ENCODE measurements at regions not wholly inside any gene's neighbourhood (a gene's known extent, or its start where the extent isn't known, plus 50 kb on each side); places are given as distances from the start of the nearest gene placed in this dataset.

- TF ChIP-seq CTCF (IDR thresholded peaks at IDR 0.05; ENCODE audit: extremely low read depth, insufficient read depth, missing control alignments) = no peak
Observed at GRCh38 chr12:108050696-108051095, 78.4 kb upstream of the WSCD2 start.

GRCh38 chr12:108052260-108052659, 76.8 kb upstream of the WSCD2 start:
- no peak for TF ChIP-seq CTCF (IDR thresholded peaks at IDR 0.05; ENCODE audit: extremely low read depth, insufficient read depth, missing control alignments)
- in situ Hi-C loops (cut with MboI; ENCODE audit: low pct_unique_long_range_greater_than_20kb, low sequenced_read_pairs, unreplicated experiment) = no loop called here

More at GRCh38 chr12:108050696-108051095, 78.4 kb upstream of the WSCD2 start:
- no peak for DNase-seq (ENCODE audit: low spot score)
- in situ Hi-C loops (cut with MboI; ENCODE audit: low pct_unique_long_range_greater_than_20kb, low sequenced_read_pairs, unreplicated experiment) = no loop called here

GRCh38 chr12:108053512-108053911, 75.6 kb upstream of the WSCD2 start:
- TF ChIP-seq CTCF (IDR thresholded peaks at IDR 0.05; ENCODE audit: extremely low read depth, insufficient read depth, missing control alignments) = no peak
- in situ Hi-C loops (cut with MboI; ENCODE audit: low pct_unique_long_range_greater_than_20kb, low sequenced_read_pairs, unreplicated experiment) = no loop called here
- DNase-seq (ENCODE audit: low spot score) = no peak

More at GRCh38 chr12:108052260-108052659, 76.8 kb upstream of the WSCD2 start:
- no peak for DNase-seq (ENCODE audit: low spot score)

- in situ Hi-C loops (cut with MboI; ENCODE audit: low pct_unique_long_range_greater_than_20kb, low sequenced_read_pairs, unreplicated experiment) = no loop called here
Observed at GRCh38 chr12:108054496-108054895, 74.6 kb upstream of the WSCD2 start.

GRCh38 chr12:108055141-108055540, 73.9 kb upstream of the WSCD2 start:
- in situ Hi-C loops (cut with MboI; ENCODE audit: low pct_unique_long_range_greater_than_20kb, low sequenced_read_pairs, unreplicated experiment) = no loop called here
- no peak for TF ChIP-seq CTCF (IDR thresholded peaks at IDR 0.05; ENCODE audit: extremely low read depth, insufficient read depth, missing control alignments)
- DNase-seq (ENCODE audit: low spot score) = no peak

More at GRCh38 chr12:108054496-108054895, 74.6 kb upstream of the WSCD2 start:
- DNase-seq (ENCODE audit: low spot score) = no peak
- TF ChIP-seq CTCF (IDR thresholded peaks at IDR 0.05; ENCODE audit: extremely low read depth, insufficient read depth, missing control alignments) = no peak

- TF ChIP-seq CTCF (IDR thresholded peaks at IDR 0.05; ENCODE audit: extremely low read depth, insufficient read depth, missing control alignments) = no peak
- no peak for DNase-seq (ENCODE audit: low spot score)
- in situ Hi-C loops (cut with MboI; ENCODE audit: low pct_unique_long_range_greater_than_20kb, low sequenced_read_pairs, unreplicated experiment) = no loop called here
Observed at GRCh38 chr12:108060067-108060466, 69.0 kb upstream of the WSCD2 start.

- TF ChIP-seq CTCF (IDR thresholded peaks at IDR 0.05; ENCODE audit: extremely low read depth, insufficient read depth, missing control alignments) = no peak
- peak; percentile 12 for DNase-seq (ENCODE audit: low spot score)
- in situ Hi-C loops (cut with MboI; ENCODE audit: low pct_unique_long_range_greater_than_20kb, low sequenced_read_pairs, unreplicated experiment) = no loop called here
Observed at GRCh38 chr12:108060903-108061302, 68.2 kb upstream of the WSCD2 start.
